HPDE6-E6E7 (cell line): ENCODE measurements at regions not wholly inside any gene's neighbourhood (a gene's known extent, or its start where the extent isn't known, plus 50 kb on each side); places are given as distances from the start of the nearest gene placed in this dataset.
A peak's percentile ranks its signal among the peaks of the same experiment; 100 is the strongest.
"Not testable (repeated sequence)": the region's sequence is repeated elsewhere in the genome, so short reads cannot be mapped to it uniquely, and the experiment has no call there.

ENCODE experiments used
- DNase-seq: peaks from one replicate; pipeline ENCODE4 v3.0.0; 2011; ENCODE audit warnings: missing footprints; ENCODE audit errors: extremely low spot score

- not testable (repeated sequence) for DNase-seq
These were observed 70.2 kb downstream of the ZNF726 start for GRCh38 chr19:23984911-23985310.

DNA sequence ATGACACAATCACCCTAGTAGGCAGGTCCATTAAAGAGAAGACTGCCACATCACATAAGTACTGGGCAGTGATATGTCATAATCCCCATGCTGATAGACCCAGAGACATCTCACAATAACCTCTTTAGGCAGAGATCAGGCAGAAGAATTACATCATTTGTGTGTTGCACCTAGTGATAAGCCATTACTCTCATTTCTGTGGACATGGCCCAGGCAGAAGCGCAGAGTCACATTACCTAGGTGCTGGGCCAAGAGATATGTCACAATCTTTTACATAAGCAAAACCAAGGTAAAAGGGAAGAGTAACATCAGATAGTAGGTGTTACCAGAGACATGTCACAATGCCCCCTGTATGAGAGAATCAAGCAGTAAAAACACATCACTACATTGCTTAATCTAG, 71.9 kb downstream of the ZNF726 start:
- no peak for DNase-seq

- peak; percentile 26 for DNase-seq
These were observed 76.5 kb downstream of the ZNF726 start for GRCh38 chr19:23991170-23991569.

DNA sequence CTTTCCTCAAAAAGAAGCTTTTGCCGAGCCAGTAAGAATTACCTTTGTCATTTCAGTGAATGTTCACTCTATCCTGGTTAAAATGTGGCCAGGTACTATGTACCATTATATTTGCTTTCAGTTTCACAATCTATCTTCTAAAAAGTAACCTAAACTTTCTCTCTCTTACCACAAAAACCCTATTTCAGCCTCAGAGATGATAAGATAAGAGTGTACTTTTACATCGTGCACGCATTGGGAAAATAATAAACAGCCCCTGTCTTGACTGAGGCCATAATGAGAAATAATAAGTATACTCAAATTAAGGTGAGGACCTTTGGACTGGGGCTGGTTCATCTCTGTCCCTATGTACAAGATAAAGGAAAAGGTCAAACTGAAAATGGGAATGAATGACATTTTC, 77.7 kb downstream of the ZNF726 start:
- no peak for DNase-seq

GRCh38 chr19:23993440-23993839, 78.8 kb downstream of the ZNF726 start:
- DNase-seq = no peak

- DNase-seq = no peak
These were observed 81.9 kb downstream of the ZNF726 start for GRCh38 chr19:23996549-23996948.

- DNase-seq = no peak
These were observed 83.9 kb downstream of the ZNF726 start for GRCh38 chr19:23998568-23998967.

- DNase-seq = no peak
These were observed 85.3 kb downstream of the ZNF726 start for GRCh38 chr19:23999821-24000610.

- no peak for DNase-seq
These were observed 86.0 kb downstream of the ZNF726 start for GRCh38 chr19:24000656-24001055.

GRCh38 chr19:24002256-24002945, 84.6 kb upstream of the ZNF254 start:
- no peak for DNase-seq

GRCh38 chr19:24003537-24003936, 83.5 kb upstream of the ZNF254 start:
- DNase-seq = no peak

DNA sequence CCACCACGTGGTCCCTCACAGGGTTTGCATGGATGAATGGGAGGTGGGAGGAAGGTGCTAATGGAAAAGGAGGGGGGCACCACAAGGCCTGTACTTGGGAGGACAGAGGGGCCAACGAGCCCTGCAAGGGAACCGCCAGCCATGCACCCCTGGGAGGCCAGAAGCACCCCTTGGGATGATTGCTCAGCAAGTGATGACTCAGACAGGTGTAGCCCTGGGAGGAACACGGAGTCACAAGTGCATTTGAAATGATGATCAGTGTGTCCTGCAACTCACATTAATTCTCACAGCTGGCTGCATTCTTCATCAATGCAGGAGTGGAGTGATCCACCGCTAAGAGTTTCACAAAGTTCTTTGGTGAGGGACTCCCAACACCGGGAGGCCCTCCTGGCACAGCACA, 82.8 kb upstream of the ZNF254 start:
- peak; percentile 46 for DNase-seq

GRCh38 chr19:24029941-24030636, 56.9 kb upstream of the ZNF254 start:
- DNase-seq = no peak

DNA sequence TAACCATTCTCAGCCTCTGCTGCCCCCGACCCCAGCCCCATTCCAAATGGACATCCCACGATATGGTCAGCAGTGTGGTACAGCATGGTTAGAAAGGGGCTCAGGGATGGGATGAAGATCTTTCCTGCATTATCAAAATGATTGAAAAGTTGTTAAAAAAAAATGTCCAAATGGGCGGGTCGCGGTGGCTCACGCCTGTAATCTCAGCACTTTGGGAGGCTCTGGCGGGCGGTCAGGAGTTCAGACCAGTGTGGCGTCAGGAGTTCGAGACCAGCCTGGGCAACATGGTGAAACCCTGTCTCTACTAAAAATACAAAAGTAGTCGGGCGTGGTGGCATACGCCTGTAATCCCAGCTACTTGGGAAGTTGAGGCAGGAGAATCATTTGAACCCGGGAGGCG, 54.3 kb upstream of the ZNF254 start:
- no peak for DNase-seq

GRCh38 chr19:24033301-24033962, 53.6 kb upstream of the ZNF254 start:
- peak; percentile 90 for DNase-seq

GRCh38 chr19:24033963-24034342, 53.0 kb upstream of the ZNF254 start:
- DNase-seq = peak; percentile 26

GRCh38 chr19:24035261-24035880, 51.6 kb upstream of the ZNF254 start:
- DNase-seq = not testable (repeated sequence)
